NCI-H2107 (cell line): ENCODE measurements at regions not wholly inside any gene's neighbourhood (a gene's known extent, or its start where the extent isn't known, plus 50 kb on each side); places are given as distances from the start of the nearest gene placed in this dataset.

Experiments
- DNase-seq: peaks from one replicate; lab custom pipeline; 2025; lab: John Stamatoyannopoulos, UW

- DNase-seq: no peak
Measured at GRCh38 chr3:106175276-106175675, 306.5 kb upstream of the CBLB start.

DNA sequence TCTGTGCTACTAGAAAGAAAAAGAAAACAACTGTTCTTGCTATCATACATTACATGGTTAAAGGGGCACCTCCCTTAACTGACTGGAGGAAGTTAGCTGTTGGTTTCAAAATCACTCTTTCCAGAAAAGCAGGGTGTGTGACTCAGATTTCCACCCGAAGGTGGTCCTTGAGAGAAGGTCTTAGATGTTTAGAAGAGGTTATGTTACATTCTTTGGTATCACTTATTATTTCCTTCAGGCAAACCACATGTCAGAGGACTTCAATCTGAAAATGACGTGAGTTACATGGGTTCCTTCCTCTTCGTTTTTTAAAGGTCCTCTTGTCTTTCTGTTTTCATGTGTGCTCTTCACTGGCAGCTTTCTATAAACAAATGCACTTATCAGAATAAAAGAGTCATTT, 307.9 kb upstream of the CBLB start:
- no peak for DNase-seq

GRCh38 chr3:106182950-106183511, 314.2 kb upstream of the CBLB start:
- DNase-seq: no peak

- DNase-seq: no peak
Measured at GRCh38 chr3:106183762-106184391, 315.1 kb upstream of the CBLB start.

GRCh38 chr3:106184540-106185457, 316.0 kb upstream of the CBLB start:
- DNase-seq: no peak

GRCh38 chr3:106185949-106186348, 317.1 kb upstream of the CBLB start:
- DNase-seq: no peak

DNA sequence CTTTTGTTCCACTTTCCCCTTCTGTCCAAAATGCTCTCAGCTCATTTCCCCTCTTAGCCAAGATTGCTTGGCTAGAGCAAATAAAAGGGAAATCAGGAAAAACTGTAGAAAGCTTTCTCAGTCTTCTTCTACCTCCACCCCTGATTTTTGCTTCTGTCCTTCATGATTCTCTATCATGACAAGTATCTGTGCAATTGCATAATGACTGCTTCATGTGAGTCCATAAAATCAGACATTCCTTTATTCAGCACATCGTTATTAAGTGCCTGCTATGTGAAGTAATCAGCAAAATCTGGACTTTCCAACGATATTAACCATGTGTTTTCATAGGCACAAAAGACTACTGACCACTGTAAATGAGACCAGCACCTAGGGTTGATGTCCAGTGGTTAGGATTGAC, 321.5 kb upstream of the CBLB start:
- DNase-seq: no peak

GRCh38 chr3:106191211-106191610, 322.4 kb upstream of the CBLB start:
- DNase-seq: no peak

GRCh38 chr3:106191913-106192312, 323.1 kb upstream of the CBLB start:
- DNase-seq: no peak

- DNase-seq: no peak
Measured at GRCh38 chr3:106193876-106194275, 325.1 kb upstream of the CBLB start.

DNA sequence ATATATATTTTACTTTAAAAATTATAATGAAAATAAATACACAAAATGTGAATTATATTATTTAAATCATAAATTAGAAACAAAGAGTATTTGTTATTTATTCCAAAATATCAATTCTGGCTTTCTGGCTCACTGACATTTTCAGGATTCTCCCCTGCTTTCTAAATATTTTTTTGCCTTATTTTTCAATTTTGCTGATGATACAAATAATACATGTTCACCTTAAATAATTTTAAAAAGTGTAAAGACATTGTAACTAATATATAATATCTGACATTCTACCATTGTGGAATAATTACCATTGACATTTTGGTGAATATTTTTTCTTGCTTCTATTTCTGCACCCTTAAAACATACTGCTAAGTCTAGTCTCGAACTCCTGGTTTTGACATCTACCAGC, 325.9 kb upstream of the CBLB start:
- DNase-seq: no peak

DNA sequence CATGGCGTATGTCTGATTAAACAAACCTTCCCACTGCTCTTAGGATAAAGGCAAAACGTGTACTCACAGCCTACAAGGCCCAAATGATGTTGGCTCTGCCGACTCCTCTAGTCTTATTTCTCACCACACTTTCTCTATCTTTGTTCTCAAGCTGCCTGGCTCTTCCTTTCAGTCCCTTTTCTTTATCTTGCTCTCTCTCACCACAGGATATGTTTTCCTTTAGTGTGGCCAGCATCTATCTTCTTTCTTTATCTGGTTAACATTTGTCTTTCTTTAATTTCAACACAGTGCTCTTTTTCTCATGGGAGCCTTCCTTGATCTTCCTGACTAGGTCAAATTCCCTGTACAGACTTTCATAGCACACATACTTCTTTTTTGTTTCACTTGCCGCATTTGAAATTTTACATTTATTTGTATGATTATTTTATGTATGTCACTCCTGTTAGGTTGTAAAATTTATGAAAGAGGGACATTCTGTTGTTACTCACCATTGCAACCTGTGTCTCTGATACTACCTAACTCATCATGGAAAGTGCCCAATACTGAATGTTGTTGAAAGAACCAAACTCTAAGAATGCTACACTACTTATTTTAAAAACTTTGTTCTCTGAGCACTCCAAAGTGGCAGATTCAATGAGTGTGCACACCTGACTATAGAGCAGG, 328.9 kb upstream of the CBLB start:
- DNase-seq: no peak

DNA sequence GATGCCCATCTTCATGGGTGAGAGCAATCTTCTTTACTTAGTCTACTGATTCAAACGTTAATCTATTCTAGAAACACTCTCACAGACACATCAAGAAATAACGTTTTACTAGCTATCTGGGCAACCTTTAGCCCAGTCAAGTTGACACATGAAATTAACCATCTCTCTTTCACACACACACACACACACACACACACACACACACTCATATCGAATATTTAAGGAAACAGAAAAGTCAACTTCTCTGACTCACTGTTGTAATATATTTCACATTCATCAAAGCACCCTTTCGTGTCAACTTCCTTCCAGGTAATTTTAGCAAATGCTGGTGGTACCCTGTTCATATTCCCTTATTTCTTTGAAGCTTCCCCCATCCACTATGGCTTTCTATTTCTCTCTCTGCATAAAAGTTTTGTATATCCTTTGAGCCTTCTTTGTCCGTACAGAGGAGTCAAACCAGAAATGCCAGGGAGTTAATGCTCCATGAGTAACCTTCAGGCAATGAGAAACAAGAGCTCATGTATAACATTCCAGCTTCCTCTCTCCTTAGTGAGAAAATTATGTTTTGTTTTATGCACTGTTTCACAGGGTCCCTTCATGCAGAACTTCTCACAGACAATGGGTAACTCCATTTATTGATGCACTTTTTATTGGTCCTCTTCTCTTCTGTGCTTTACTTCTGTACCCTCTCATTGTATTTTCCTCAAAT, 335.5 kb upstream of the CBLB start:
- DNase-seq: no peak

- peak; percentile 6 for DNase-seq
Measured at GRCh38 chr3:106206146-106206545, 337.3 kb upstream of the CBLB start.

GRCh38 chr3:106206613-106207012, 337.8 kb upstream of the CBLB start:
- no peak for DNase-seq

- no peak for DNase-seq
Measured at GRCh38 chr3:106208251-106208650, 339.4 kb upstream of the CBLB start.

DNA sequence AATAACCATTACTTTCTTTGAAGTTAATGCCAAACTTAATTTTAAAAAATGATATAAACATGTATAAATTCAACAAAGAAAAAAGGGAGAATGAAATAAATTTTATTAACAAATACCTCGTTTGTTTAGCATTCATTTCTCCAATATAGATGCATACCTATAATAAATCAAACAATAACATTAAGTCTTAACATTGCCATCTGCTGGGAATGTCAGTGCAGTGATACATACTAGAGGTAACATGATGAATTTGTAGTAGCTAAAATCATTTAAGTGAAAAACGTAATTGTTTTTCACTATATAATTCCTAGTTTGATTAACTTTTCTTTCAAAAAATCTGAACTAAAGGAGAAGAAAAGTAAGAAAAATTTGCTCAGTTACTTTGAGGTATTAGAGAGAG, 340.2 kb upstream of the CBLB start:
- no peak for DNase-seq

DNA sequence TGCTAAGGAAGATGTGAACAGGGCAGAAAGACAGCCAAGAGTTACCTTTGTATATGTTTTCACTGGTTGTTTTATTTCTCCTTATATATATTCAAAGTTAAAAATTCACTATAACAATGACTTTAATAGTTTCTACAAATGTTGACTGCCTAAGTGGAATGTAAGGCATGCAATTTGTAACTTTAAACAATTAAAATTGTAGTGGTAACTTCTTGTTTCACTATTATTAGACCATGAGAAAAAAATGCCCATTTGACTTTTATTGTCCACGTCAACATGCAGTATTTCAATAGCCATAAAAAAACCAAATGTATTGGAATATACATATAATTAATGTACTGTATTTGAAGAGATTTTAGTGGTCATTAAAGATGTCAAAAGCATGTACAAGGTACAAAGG, 340.7 kb upstream of the CBLB start:
- DNase-seq: no peak

- DNase-seq: no peak
Measured at GRCh38 chr3:106210923-106211322, 342.1 kb upstream of the CBLB start.

DNA sequence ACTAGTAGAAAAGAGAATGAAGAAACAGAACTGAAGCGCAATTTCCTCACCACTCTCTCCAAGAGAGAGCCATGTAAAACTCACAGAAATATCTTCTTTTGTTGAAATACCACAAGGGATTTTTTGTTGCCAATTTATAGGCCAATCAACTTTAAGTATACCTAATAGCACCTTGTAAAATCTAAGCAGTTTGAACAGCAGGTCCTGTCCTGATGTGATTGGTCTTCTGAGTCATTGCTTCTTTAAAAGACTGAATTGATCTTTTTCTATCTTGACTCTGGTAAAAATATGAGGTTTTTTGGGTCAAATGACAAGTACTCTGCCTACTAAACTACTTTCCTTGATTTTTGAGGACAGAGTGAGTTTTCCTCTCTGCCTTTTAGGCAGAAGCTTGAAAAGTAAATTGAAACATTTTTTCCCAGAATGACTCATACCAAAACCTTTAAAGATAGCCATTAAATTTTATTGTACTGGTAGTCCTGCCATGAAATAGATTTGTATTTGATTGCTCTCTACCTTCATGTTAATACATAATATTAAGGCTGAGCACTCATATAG, 343.9 kb upstream of the CBLB start:
- DNase-seq: no peak

- DNase-seq: no peak
Measured at GRCh38 chr3:106213954-106214353, 345.1 kb upstream of the CBLB start.

GRCh38 chr3:106214641-106215040, 345.8 kb upstream of the CBLB start:
- DNase-seq: no peak
